Heart right ventricle (tissue), 16 donors: ENCODE measurements at regions not wholly inside any gene's neighbourhood (a gene's known extent, or its start where the extent isn't known, plus 50 kb on each side); places are given as distances from the start of the nearest gene placed in this dataset.

Experiments
- ATAC-seq, 8 donors: fragments of 200-7000 bp; cut with Tn5 transposase; one replicate each; pipeline ENCODE4 v1.9.1; 2020; ENCODE audit warnings: mild to moderate bottlenecking in 8 of 8, moderate library complexity in 8 of 8, moderate number of reproducible peaks in 1 of 8
- DNase-seq, 2 donors: peaks; one replicate each; pipeline ENCODE4 v3.0.0-alpha.2; 2020
- H3K27ac ChIP-seq, 10 donors: fragments of 200-600 bp; sonication (generic) in 2 of 10; one replicate each; pipeline versions ENCODE4 v1.5.0 to v1.8.0; 2020 to 2022; ENCODE audit warnings: mild to moderate bottlenecking in 3 of 10
- H3K27me3 ChIP-seq, 7 donors: fragments of 200-600 bp; one replicate each; pipeline ENCODE4 v1.8.0; 2021 to 2022; ENCODE audit warnings: mild to moderate bottlenecking in 2 of 7
- H3K36me3 ChIP-seq, 9 donors: fragments of 200-600 bp; sonication (generic) in 1 of 9; one replicate each; pipeline versions ENCODE4 v1.5.0 to v1.8.0; 2020 to 2022; ENCODE audit warnings: mild to moderate bottlenecking in 2 of 9
- H3K4me1 ChIP-seq, 9 donors: fragments of 200-600 bp; sonication (generic) in 1 of 9; one replicate each; pipeline versions ENCODE4 v1.5.0 to v1.8.0; 2020 to 2022; ENCODE audit warnings: mild to moderate bottlenecking in 4 of 9
- H3K4me3 ChIP-seq, 10 donors: fragments of 200-600 bp; sonication (generic) in 2 of 10; one replicate each; pipeline versions ENCODE4 v1.5.0 to v1.8.0; 2020 to 2022; ENCODE audit warnings: mild to moderate bottlenecking in 7 of 10, moderate library complexity in 2 of 10
- H3K9me3 ChIP-seq, 11 donors: fragments of 200-600 bp in 10 of 11; sonication (generic) in 2 of 11; one replicate each; pipeline versions ENCODE4 v1.5.0 to v1.8.0; 2013 to 2022; ENCODE audit warnings: mild to moderate bottlenecking in 2 of 11, control low read depth in 1 of 11, moderate library complexity in 1 of 11
- CTCF ChIP-seq, 9 donors: fragments of 200-600 bp; sonication (generic) in 2 of 9; IDR thresholded peaks; one replicate each; pipeline versions ENCODE4 v1.5.0 to v1.8.0; 2021 to 2022; ENCODE audit warnings: antibody characterized with exemption in 9 of 9, mild to moderate bottlenecking in 5 of 9, moderate library complexity in 1 of 9
- WGBS, 2 donors: extraction: QIAGEN DNeasy Blood & Tissue Kit; methylation state at CpG; one replicate each; pipeline ENCODE4 v1.1.7; 2013; ENCODE audit warnings: inconsistent platforms in 1 of 2; 5-methylcytosine and 5-hydroxymethylcytosine counted together
- intact Hi-C, 10 donors: fragments of 100-400 bp; cut with DNase I; formaldehyde crosslinking; loops; one replicate each; pipeline versions ENCODE4 v1.11.1 to v1.14.2; 2022
- donor health status: Arrhythmogenic right ventricular cardiomyopathy.
- donor health status: ischemic (EF 13 %, LVEDD 7.1; RV severe dilation, severe dysfunction).
- donor health status: healthy with polysubstance abuse.
- donor health status: DM: no; HTN: yes; CAD: no.
- donor health status: DM: no; HTN: no; CAD: no.
- donor health status: ischemic (EF 25% LVEDD 6.9; RV normal size, moderate dysfunction).
- donor health status: ischemic (EF 25% LVEDD 5.7; RV mildly dilated, moderate dysfunction).
- donor health status: healthy.
- donor health status: DM: yes; HTN: yes; CAD: no.
- donor health status: Ischemic cardiomyopathy.
- donor health status: ischemic (EF 35%, LVEDD 5.7; RV mildly dilated, moderate dysfunction).
- donor health status: nonischemic (EF 11% LVEDD 7.7; RV severe dilation, severe dysfunction).
- donor health status: DM: yes; HTN: yes; CAD: no.
- donor health status: PGD.
- donor health status: ischemic (EF 29% LVEDD 5.4; RV normal size, mild dysfunction).
- donor health status: nonischemic (EF 23%, LVEDD 6.1; RV moderate dilation, normal function).

DNA sequence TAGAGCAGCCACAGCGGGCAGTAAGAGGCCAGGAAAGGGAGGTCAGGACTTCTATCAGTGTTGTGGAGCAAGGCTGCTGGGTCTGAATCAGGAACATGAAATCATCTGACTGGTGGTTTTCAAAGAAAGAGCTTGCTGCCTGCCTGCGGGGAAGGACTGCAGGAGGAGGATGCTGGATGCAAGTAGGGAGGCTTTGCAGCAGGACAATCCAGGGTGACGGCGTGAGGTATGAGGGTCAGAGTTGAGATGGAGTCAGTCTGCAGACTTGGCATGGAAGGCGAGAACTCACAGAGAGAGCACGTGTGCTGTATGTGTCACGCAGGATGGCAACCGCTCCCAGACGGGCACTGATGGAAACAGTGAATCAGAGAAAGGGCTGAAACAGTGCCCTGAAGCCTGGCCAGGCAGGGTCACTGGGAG, 59.2 kb upstream of the CD93 start:
- Histone ChIP-seq H3K27me3 (no peaks in the 10 kb centered on the region), H3K27ac (peak overlapping the region in 4 of 10 donors; percentile 3 to 95 (median 28)), H3K36me3 (no peaks in the 10 kb centered on the region), H3K4me3 (no peak overlapping the region), H3K9me3 (no peaks in the 10 kb centered on the region), H3K4me1 (peaks cover 13 to 88% (median 44%) of the 10 kb centered on the region in 9 donors)
- no peak for TF ChIP-seq CTCF (IDR thresholded peaks at IDR 0.05)
- WGBS, 2 donors = 88 to 96% methylated on average over 9 of the region's 9 CpGs
- intact Hi-C loops = loop anchor here in 1 of 10 donors (10.0 kb wide), 1 partner anchor 50 kb away; no protein-coding TSS in a partner anchor
- ATAC-seq (no peak), DNase-seq (no peak)

- WGBS, 2 donors = 87 to 97% methylated on average over 7 of the region's 7 CpGs
- intact Hi-C loops = loop anchor here in 3 of 10 donors (5.0 to 10.0 kb wide), 3 partner anchors 50 to 58 kb away; partner anchors contain the start of gene CD93 (in 1 of the 3)
- no peak overlapping the region for H3K4me3 ChIP-seq
- H3K4me1 ChIP-seq = peaks cover 13 to 86% (median 40%) of the 10 kb centered on the region in 9 donors
- H3K27ac ChIP-seq = peak overlapping the region in 4 of 10 donors; percentile 3 to 95 (median 28)
- no peaks in the 10 kb centered on the region for H3K9me3 ChIP-seq
- no peak for DNase-seq
- ATAC-seq = no peak
- no peaks in the 10 kb centered on the region for H3K36me3 ChIP-seq
- no peak for TF ChIP-seq CTCF (IDR thresholded peaks at IDR 0.05)
- H3K27me3 ChIP-seq = no peaks in the 10 kb centered on the region
These were observed 58.7 kb upstream of the CD93 start for GRCh38 chr20:23144856-23145255.

DNA sequence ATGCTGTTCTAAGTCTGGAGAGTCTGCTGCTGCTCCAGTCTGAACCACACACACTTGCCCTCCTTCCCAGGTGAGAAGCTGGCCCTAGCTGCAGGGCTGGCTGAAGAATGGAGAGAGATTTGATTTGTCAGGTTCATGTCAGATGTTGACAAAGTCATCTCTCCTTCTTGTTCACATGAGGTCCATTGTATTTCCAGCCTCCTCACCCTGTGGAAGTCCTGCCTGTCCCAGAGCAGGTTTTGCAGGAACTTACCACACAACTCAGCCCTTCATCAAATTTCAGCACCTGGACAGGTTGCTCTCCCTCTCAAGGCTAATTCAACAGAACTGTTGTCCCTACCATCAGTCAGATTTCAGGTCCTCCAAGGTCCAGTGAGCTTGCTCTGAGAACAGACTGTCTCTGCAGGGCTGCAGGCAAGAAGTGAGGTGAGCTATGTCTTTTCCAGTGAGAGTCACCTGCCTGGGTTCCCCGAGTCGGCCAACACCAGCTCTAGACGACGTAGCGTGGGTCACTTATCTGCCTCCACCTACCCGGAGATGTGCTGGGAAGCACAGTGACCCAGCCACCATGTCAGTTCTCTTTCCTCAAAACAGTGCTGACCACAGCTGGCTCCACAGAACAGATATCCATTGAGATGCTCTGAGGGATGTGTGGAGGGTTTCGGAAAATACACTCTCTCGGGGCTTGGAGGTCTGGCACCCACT, 58.0 kb upstream of the CD93 start:
- Histone ChIP-seq H3K4me1 (peaks cover 13 to 79% (median 39%) of the 10 kb centered on the region in 9 donors), H3K9me3 (no peaks in the 10 kb centered on the region), H3K27ac (peak overlapping the region in 2 of 10 donors; percentile 30 to 95), H3K27me3 (no peaks in the 10 kb centered on the region), H3K4me3 (no peak overlapping the region), H3K36me3 (no peaks in the 10 kb centered on the region)
- no peak for ATAC-seq
- 97% methylated on average over 8 of the region's 8 CpGs for WGBS, 2 donors
- no peak for DNase-seq
- intact Hi-C loops = loop anchor here in 3 of 10 donors (5.0 to 10.0 kb wide), 3 partner anchors 51 to 58 kb away; partner anchors contain the start of gene CD93 (in 1 of the 3)
- no peak for TF ChIP-seq CTCF (IDR thresholded peaks at IDR 0.05)

GRCh38 chr20:23143098-23143497, 57.0 kb upstream of the CD93 start:
- WGBS, 2 donors = 12% methylated on average over 5 of the region's 5 CpGs
- Histone ChIP-seq H3K27ac (peak overlapping the region in 9 of 10 donors; percentile 57 to 95 (median 76)), H3K27me3 (no peaks in the 10 kb centered on the region), H3K4me3 (no peak overlapping the region), H3K36me3 (no peaks in the 10 kb centered on the region), H3K4me1 (peaks cover 10 to 72% (median 34%) of the 10 kb centered on the region in 9 donors), H3K9me3 (no peaks in the 10 kb centered on the region)
- DNase-seq (peak in 1 of 2 donors; percentile 82), ATAC-seq (peak; percentile 87 to 97 (median 92))
- intact Hi-C loops = loop anchor here in 3 of 10 donors (5.0 to 10.0 kb wide), 3 partner anchors 52 to 59 kb away; partner anchors contain the start of gene CD93 (in 1 of the 3)
- TF ChIP-seq CTCF (IDR thresholded peaks at IDR 0.05) = peak in 1 of 9 donors; percentile 11
